OCI-LY1 (cell line): ENCODE measurements at regions not wholly inside any gene's neighbourhood (a gene's known extent, or its start where the extent isn't known, plus 50 kb on each side); places are given as distances from the start of the nearest gene placed in this dataset.

ENCODE experiments used
- CTCF ChIP-seq: fragments of 200-600 bp; sonication (generic), shearing (Covaris generic); IDR thresholded peaks from 2 replicates; pipeline ENCODE4 v1.5.1; 2017; ENCODE audit warnings: mild to moderate bottlenecking, antibody characterized with exemption, low read length, moderate library complexity, mixed read lengths
- EZH2 ChIP-seq: fragments of 200-600 bp; sonication (generic), shearing (Covaris generic); IDR thresholded peaks from 2 replicates; pipeline ENCODE4 v1.8.0; 2017; ENCODE audit warnings: borderline replicate concordance, mixed run types, mild to moderate bottlenecking, antibody characterized with exemption, low read length, moderate library complexity, mixed read lengths

DNA sequence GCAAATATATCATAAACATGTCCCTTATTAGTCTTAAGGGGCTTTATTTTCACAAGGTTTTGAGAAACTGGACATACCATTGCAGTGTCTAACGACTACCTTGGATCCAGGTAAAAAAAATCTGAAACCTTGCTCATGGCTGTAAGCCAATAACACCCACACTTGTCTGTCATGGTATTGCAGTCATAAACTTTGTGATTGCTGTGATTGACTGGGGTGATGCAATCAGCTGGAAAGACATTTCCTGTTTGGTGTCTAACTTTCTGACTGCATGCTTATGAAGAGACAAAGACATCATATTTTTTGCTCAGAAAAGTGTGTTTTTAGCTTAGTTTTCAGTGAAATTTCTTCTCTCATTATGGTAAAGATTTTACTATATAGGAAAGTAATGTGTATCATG, 635.0 kb downstream of the TSN start:
- TF ChIP-seq CTCF (no peak), EZH2 (no peak)
